Ishikawa (cell line): ENCODE measurements at regions not wholly inside any gene's neighbourhood (a gene's known extent, or its start where the extent isn't known, plus 50 kb on each side); places are given as distances from the start of the nearest gene placed in this dataset.

Source experiments
- CEBPB ChIP-seq: IDR thresholded peaks from 2 replicates; pipeline ENCODE4 v1.6.1; 2012
- CREB1 ChIP-seq: IDR thresholded peaks from 2 replicates; pipeline ENCODE4 v1.6.1; 2012; ENCODE audit warnings: low read depth
- EGR1 ChIP-seq: IDR thresholded peaks from 2 replicates; pipeline ENCODE4 v1.6.1; 2012
- EP300 ChIP-seq: IDR thresholded peaks from 2 replicates; pipeline ENCODE4 v1.6.1; 2012; ENCODE audit warnings: borderline replicate concordance
- FOXM1 ChIP-seq: IDR thresholded peaks from 2 replicates; pipeline ENCODE4 v1.6.1; 2012; ENCODE audit warnings: low read depth, borderline replicate concordance
- MAX ChIP-seq: IDR thresholded peaks from 2 replicates; pipeline ENCODE4 v1.6.1; 2012
- NFIC ChIP-seq: IDR thresholded peaks from 2 replicates; pipeline ENCODE4 v1.6.1; 2012
- RAD21 ChIP-seq: IDR thresholded peaks from 2 replicates; pipeline ENCODE4 v1.6.1; 2012; ENCODE audit warnings: low read depth
- REST ChIP-seq: IDR thresholded peaks from 2 replicates; pipeline ENCODE4 v1.6.1; 2012; ENCODE audit warnings: low read depth, mild to moderate bottlenecking
- TAF1 ChIP-seq: IDR thresholded peaks from 2 replicates; pipeline ENCODE4 v1.6.1; 2012; ENCODE audit warnings: low read depth, mild to moderate bottlenecking
- TCF12 ChIP-seq: IDR thresholded peaks from 2 replicates; pipeline ENCODE4 v1.6.1; 2012; ENCODE audit warnings: low read depth
- TEAD4 ChIP-seq: IDR thresholded peaks from 2 replicates; pipeline ENCODE4 v1.6.1; 2012
- USF1 ChIP-seq: IDR thresholded peaks from 2 replicates; pipeline ENCODE4 v1.6.1; 2012
- YY1 ChIP-seq: IDR thresholded peaks from 2 replicates; pipeline ENCODE4 v1.6.1; 2012; ENCODE audit warnings: low read depth
- ZBTB7A ChIP-seq: IDR thresholded peaks from 2 replicates; pipeline ENCODE4 v1.6.1; 2012; ENCODE audit warnings: low read depth

GRCh38 chr16:13344001-13344400 is 442.6 kb downstream of the SHISA9 start:
- TF ChIP-seq ZBTB7A (no peak), NFIC (no peak), MAX (no peak), TCF12 (no peak), EP300 (no peak), TEAD4 (no peak), EGR1 (no peak), CEBPB (no peak), USF1 (no peak), FOXM1 (no peak), TAF1 (no peak), YY1 (no peak), RAD21 (no peak)

GRCh38 chr16:13348416-13348815 is 447.0 kb downstream of the SHISA9 start:
- TF ChIP-seq EP300 = no peak
- no peak for TF ChIP-seq USF1
- TF ChIP-seq FOXM1 = no peak
- TF ChIP-seq TAF1 = no peak
- TF ChIP-seq MAX = no peak
- no peak for TF ChIP-seq CREB1
- no peak for TF ChIP-seq REST
- no peak for TF ChIP-seq CEBPB
- no peak for TF ChIP-seq YY1
- no peak for TF ChIP-seq EGR1
- no peak for TF ChIP-seq TCF12
- TF ChIP-seq TEAD4 = no peak
- TF ChIP-seq RAD21 = no peak
- no peak for TF ChIP-seq NFIC
- no peak for TF ChIP-seq ZBTB7A

- TF ChIP-seq EGR1 = no peak
- TF ChIP-seq EP300 = no peak
- no peak for TF ChIP-seq TEAD4
- no peak for TF ChIP-seq USF1
- no peak for TF ChIP-seq CEBPB
- no peak for TF ChIP-seq MAX
These were observed 448.6 kb downstream of the SHISA9 start for GRCh38 chr16:13350000-13350399.

- TF ChIP-seq YY1 = no peak
- TF ChIP-seq EP300 = no peak
- TF ChIP-seq TCF12 = no peak
These were observed 449.8 kb downstream of the SHISA9 start for GRCh38 chr16:13351181-13351580.

GRCh38 chr16:13351601-13352217 is 450.3 kb downstream of the SHISA9 start:
- TF ChIP-seq NFIC (no peak), MAX (no peak), YY1 (no peak), CREB1 (no peak), TAF1 (no peak), RAD21 (no peak), ZBTB7A (no peak), USF1 (no peak), REST (no peak), FOXM1 (no peak), TCF12 (no peak), CEBPB (no peak), TEAD4 (no peak)
